Fibroblast of villous mesenchyme (primary cell): ENCODE measurements at regions not wholly inside any gene's neighbourhood (a gene's known extent, or its start where the extent isn't known, plus 50 kb on each side); places are given as distances from the start of the nearest gene placed in this dataset.

ENCODE experiments used
- DNase-seq: peaks from one replicate; pipeline ENCODE4 v3.0.0-alpha.2; 2010; ENCODE audit warnings: low read depth
- H3K4me3 ChIP-seq: 2 replicates; pipeline ENCODE4 v1.5.1; 2011; ENCODE audit warnings: low read depth, mild to moderate bottlenecking, low read length
- CTCF ChIP-seq: IDR thresholded peaks from 2 replicates; pipeline ENCODE4 v1.5.1; 2012; ENCODE audit warnings: low read depth, mild to moderate bottlenecking, low read length; ENCODE audit not compliant: insufficient read depth

DNA sequence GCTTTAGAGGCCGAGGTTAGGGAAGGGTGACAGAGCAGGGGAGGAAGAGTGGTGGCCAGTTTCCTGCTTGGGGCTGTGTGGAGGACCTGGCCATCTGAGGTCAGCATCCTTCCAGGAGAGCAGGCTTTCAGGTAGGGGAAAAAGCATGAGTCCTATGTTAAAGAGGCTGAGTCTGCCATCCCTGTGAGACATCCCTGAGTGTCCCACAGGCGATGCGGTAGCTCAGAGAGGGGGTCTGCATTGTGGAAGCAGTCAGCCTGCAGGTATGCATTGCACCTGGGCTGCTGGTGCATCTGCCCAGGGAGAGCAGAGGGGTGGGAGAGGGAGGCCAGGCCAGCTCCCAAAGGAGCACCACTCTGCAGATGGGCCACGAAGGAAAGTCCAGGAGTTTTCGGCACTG is 282.1 kb upstream of the ZNF32 start:
- no peak for DNase-seq
- no peak overlapping the region for H3K4me3 ChIP-seq
- TF ChIP-seq CTCF, result no peak

- no peak overlapping the region for H3K4me3 ChIP-seq
- TF ChIP-seq CTCF, result no peak
- DNase-seq, result no peak
These were observed 281.6 kb upstream of the ZNF32 start for GRCh38 chr10:43930243-43930642.

DNA sequence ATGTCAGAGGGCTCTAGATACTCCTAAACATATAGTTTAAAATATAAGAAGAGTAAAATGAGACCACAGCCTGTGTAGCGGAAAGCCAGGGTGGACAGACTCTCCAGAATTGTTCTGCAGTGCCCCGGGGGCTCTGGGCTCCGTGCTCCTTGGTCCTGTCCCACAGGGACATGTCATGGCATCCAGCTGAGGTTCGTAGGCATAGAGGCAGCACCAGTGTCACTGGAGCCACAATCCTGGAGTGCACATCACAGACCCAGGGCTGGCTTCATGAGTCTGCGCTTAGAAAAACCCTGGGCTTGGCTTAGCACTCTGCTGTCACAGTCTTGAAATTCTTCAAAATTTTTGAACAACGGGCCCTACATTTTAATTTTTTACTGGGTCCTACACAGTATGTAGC is 280.4 kb upstream of the ZNF32 start:
- no peak for DNase-seq
- no peak for TF ChIP-seq CTCF
- H3K4me3 ChIP-seq, result no peak overlapping the region

DNA sequence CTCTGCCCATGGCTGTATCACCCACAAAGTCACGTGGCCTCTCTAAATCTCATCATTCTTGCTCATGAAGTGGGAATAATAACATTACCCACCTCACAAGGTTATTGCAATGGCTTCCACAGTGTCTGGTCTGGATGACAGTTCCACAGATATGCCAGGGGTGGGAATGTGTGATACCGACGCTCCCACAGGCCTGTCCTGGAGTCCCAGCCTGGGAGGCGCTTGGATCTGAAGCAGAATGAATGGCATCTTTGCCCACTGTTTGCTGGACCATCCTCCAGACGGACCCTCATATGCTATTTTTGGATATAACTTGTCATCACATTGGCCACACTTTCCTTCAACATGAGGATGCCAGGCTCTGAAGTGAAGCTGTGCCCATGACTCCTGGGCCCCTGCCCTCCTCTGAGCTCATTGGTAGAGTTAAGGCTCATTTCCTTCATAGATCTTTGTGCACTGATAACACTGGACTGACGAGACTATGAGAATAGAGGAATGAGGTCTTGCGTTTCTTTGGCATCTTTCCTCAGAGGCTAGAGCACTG is 279.8 kb upstream of the ZNF32 start:
- no peak for TF ChIP-seq CTCF
- no peak for DNase-seq
- H3K4me3 ChIP-seq, result no peak overlapping the region

DNA sequence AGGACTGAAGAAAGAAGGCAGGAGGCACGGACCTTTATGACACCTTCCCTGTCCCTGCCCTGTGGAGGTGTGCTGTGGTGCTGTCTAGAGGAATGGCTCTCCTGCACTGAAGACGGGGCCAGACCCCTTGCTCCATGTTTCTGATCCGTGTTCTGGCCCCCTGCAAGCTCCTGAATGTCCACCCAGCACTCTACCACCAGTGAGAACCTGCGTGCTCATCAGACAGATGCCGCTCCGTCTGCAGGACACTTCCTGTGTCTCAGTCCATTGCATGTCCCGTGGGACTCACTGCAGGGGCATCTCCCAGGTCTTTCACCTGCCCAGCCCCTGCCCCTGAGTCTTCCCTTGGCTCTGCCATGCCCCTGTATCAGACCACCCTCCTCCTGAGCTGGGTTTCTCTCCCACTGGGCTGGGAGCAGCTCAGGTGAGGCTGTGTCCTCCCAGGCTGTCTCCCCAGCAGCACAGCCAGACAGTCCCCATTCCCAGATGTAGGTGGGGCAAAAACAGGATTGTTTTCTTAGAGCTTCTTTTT is 278.3 kb upstream of the ZNF32 start:
- H3K4me3 ChIP-seq, result no peak overlapping the region
- TF ChIP-seq CTCF, result no peak
- no peak for DNase-seq

GRCh38 chr10:43926371-43926770 is 277.7 kb upstream of the ZNF32 start:
- DNase-seq, result no peak
- no peak overlapping the region for H3K4me3 ChIP-seq
- no peak for TF ChIP-seq CTCF

DNA sequence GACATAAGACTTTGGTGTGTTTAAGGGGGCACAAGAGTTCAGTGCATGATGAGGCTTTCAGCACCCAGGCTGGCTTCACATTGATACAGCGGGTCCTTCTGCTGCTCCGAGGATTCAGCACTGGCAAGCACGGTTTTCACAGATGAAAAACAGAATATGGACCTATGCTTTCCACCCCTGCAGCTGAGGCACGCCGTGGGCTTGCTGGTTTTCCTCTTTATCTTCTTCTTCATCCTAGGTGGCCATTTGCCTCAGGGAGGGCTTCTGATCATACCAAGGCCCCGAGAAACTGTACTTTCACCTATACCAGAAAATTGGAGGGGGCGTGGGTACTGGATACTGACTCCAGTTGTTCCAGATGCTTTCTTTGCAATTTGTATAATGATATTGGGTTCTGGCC is 277.1 kb upstream of the ZNF32 start:
- H3K4me3 ChIP-seq, result no peak overlapping the region
- DNase-seq, result no peak
- TF ChIP-seq CTCF, result no peak
